ENCODE measurements at regions not wholly inside any gene's neighbourhood (a gene's known extent, or its start where the extent isn't known, plus 50 kb on each side); places are given as distances from the start of the nearest gene placed in this dataset.
"Not testable (repeated sequence)": the region's sequence is repeated elsewhere in the genome, so short reads cannot be mapped to it uniquely, and the experiment has no call there.

DNA sequence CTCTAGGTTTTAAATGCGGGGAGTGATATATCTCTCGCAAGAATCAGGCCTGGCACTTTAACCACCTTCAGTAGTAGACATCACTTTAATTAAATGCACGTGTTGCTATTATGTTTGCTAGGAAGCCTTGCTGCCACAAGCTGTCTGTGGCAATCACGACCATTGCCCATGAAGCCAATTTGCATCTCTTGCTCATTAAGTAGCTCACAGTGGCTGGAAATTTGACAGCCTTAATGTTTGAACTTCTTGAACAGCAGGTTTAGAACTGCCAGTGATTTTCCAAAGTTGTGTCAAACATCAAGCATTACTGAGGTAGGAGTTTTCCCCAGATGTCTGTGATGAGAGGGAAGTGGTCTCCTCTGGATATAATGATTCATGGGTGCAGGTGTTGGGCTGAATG is 642.3 kb upstream of the CPEB2 start:
- no peak for DNase-seq (ENCODE audit: low read depth, low spot score)

DNA sequence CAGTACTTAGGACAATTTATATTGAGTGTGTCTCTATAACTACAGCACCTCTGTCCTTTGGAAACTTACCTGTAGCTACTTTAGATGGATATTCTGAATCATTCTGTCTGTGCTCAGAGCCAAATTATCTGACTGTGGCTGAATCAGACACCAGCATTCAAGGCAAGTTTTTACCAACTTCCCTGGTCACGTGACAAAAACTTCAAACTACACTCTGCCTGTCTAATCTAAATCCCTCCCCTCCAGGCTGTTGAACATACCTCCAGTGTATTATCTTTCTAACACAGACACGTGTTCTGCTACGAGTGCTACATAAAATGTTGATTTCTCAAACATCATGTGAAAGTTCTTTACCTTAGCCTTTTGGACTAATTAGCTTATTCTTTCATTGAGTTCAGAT is 641.2 kb upstream of the CPEB2 start:
- no peak for DNase-seq (ENCODE audit: low read depth, low spot score)

DNA sequence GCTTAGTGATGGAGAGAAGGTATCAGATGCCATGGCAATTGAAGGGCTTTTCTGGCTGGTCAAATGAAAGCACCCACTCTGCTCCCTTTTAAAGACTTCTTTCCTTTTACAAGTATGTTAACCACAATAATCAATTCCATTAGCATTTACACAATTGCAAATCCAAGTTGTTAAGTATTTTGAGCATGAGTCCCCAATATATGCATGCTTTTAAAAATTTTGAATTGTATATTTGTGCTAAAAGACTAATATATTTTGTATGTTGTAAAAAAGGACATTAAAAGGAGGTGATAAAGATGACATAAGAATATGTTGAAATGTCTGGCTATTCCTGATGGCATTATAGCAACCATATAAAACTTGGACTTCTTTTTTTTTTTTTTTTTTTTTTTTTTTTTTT is 639.9 kb upstream of the CPEB2 start:
- DNase-seq (ENCODE audit: low read depth, low spot score): no peak

DNA sequence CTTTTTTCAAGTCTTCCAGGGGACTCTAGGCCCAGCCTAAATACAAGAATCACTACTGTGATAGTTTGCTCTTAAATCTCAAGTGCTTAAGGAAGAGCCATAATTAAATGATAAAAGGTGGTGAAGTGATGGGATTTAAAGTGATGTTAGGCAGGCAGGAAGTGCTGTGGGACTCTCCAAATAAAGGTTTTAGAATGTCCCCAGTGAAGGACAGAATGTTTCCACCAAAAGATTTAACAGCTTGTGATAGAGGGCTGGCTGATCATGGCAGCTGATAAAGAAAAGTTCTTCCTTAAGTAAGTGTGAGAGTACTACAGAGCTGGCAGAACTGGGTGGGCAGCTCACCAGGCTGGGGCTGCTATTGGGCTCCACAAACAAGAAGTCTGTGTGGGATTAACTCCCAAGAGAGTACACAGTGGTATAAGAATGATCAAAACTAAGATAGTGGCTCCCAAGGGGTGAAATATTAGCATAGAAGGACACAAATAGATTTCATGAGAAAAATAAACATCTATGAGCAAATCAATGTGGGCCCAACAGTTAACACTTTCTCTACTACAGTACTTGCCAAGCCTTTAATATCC is 637.2 kb upstream of the CPEB2 start:
- DNase-seq (ENCODE audit: low read depth, low spot score): no peak

DNA sequence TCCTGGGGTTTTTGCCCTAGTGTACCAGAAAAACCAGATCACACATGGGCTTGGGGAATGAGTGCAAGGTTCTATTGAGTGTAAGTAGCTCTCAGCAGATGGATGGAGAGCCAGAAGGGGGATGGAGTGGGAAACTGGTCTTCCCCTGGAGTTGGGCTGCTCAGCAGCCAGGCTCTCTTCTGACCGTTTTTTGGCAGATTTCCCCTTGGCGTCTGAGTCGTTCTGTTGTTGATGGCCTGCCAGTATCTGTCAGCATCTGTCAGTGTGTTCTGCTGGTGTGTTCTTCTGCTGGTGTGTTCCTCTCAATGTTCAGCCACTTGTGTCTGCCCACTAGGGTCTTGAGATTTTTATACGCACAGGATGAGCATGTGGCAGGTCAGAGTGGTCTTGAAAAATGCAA is 633.9 kb upstream of the CPEB2 start:
- no peak for DNase-seq (ENCODE audit: low read depth, low spot score)

DNA sequence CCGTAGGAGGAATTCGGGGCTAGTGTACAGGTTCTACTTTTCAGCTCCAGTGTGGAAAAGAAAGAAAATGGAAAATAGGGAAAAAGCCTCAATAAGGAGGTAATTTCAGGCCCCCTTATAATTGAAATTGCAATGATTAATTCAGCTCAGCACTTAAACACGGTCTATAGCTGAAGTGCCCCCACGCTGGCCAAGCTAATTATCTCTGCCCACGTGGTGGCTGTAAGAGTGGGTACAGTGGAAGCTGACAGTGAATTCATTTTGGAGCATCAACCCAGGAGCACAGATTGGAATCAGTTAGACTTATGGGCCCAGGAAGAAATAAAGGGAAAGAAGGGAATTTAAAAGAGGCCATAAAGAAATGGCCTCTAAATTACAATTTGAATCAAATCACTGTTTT is 631.1 kb upstream of the CPEB2 start:
- no peak for DNase-seq (ENCODE audit: low read depth, low spot score)

DNA sequence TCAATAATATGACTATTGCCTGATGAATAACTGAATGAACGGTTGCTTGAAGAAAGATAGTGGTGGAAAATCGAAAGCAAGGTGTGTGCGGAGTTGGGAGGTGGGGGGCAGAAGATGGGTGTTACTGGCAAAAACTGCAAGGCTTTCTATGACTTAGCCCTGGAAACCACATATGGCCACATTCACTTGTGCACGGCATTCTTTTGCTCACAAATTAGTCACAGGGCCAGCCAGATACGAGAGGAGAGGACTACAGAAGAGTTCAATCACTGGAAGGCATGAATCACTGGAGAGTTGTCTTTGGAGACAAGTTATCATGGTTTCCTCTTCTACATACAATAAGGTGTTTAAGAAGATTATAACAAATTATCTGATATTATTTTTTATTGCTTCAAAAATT is 626.5 kb upstream of the CPEB2 start:
- DNase-seq (ENCODE audit: low read depth, low spot score): no peak

DNA sequence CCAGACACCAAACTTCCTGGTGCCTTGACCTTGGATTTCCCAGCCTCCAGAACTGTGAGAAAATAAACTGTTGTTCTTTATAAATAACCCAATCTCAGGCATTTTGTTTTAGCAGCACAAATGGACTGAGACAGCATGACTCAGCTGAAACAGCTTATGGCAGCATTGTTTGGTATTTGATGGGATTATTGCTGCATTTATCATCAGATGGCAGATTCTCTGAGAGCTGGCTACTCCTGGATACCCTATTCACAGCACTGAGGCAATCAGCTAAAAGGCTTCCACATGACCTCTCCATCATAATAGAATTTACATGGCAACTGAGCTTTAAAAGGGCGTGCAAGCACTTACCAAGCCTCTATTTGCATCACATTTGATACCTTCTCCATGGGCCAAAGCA is 623.1 kb upstream of the CPEB2 start:
- no peak for DNase-seq (ENCODE audit: low read depth, low spot score)

DNA sequence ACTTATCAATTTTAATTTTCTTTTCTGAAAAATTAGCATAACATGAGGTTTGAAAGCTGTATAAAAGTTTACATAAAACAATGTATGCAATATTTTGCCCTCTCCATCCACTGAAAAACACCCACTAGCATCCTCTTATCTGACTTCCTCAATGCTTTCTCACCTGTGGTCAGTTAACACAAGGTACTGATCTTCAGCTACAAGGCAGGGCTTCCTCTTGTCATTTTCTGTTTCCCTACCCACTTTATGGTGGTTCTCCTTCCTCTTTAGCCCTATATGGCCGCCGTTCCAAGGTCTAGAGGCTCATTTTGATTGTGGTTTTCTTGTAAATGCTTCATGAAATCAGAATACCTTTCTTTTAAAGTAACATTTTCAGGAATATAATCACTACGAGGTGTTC is 618.6 kb upstream of the CPEB2 start:
- DNase-seq (ENCODE audit: low read depth, low spot score): no peak

DNA sequence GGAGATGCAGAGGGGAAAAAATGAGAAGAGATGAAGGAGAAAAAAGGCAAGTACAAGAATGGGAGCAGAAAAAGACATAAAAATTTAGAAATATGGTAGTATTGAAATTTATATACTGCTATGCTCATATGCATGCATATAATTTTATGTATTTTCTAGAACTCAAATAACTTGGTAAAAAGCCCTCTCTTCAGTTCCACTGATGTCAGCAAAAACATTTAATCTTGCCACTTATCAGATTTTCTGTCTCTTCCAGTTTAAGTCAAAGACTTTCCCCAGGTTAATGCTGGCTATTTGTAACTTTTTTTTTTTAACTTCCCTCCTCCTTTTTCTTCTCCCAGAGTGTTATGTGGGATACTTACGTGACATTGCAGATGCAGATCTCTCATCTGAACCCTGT is 617.5 kb upstream of the CPEB2 start:
- no peak for DNase-seq (ENCODE audit: low read depth, low spot score)

DNA sequence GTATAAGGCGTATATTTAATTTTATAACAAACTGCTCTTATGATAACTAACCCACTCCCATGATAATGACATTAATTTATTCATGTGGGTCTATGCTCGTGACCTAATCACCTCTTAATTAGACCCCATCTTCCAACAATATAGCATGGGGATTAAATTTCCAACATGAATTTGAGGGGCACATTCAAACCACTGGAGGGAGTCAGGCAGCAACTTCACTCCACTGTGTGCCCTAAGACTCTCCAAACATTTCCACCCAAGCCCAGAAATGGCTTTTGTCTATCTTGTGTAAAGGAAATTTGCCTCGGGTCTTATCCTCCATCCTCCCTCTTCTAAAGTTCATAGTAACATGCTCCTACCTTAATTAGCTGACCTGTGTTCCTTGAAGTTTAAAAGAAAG is 616.1 kb upstream of the CPEB2 start:
- DNase-seq (ENCODE audit: low read depth, low spot score): no peak

DNA sequence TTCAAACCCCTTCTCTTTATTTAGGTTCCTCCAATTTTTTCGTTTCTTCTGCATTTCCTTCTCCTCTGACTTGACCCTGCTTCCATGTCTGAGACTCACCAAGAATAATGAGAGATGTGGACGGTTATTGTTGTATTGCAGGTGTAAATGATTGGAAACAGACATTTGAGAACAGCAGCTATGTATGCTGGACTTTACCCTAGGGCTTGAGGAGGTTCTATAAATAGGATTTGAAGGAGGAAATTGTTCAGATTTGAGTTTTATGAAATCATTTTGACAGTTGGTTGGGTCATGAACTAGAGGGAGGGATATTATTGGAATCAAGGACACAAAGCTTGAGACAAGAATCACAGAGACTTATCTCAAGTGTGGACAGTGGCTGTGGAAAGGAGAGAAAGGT is 614.6 kb upstream of the CPEB2 start:
- no peak for DNase-seq (ENCODE audit: low read depth, low spot score)

DNA sequence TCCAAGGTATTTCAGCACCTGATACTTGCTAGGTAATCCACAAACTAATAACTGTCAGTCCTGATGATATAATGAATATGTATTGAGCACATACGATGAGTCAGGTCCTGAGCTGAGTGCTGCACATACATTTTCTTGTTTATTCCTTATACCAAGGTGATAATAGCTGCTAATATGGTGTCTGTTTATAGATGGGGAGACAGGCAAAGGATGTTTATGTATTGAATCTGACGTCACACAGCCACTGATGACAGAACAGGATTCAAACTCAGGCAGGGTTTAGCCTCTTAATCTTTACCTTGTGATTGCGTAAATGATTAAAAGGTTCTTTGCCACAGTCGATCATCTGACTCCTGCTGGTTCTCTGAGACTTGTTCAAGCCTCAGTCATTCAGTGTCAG is 609.9 kb upstream of the CPEB2 start:
- no peak for DNase-seq (ENCODE audit: low read depth, low spot score)

DNA sequence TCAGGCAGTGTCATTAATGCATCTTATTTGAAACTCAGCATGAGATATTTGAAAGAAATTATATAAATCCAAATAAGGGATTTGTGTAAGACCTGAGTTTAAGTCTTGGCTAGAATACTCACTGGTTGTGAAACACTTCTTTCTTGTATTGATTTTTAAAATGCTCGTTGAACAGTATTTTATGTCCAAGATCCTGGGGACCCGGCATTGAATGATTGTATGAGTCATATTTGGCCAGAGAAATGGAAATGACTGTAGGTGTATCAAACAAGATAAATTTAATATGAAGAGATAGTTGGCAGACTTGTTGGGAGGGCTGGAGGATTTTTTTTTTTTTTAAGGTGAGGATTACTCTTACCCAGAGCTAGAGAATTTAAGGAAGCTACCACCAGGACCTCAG is 606.1 kb upstream of the CPEB2 start:
- no peak for DNase-seq (ENCODE audit: low read depth, low spot score)

DNA sequence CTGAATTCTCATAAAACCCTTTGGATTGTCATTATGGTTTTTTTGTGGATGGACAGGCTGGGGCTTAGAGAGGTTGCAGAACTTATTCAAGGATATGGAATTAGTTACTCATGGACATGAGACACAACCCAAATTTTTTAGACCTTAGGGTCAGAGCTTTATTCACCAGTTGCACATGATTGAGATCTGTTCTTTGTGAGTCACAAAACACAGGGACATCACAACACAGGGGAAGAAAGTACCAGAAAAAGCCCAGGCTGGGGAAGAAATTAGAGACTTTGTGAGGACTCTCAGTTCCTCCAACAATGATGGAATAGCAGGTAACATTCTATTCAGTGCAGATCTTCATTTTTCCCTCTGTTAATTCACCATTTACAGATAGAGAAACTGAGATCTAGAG is 602.4 kb upstream of the CPEB2 start:
- DNase-seq (ENCODE audit: low read depth, low spot score): no peak

DNA sequence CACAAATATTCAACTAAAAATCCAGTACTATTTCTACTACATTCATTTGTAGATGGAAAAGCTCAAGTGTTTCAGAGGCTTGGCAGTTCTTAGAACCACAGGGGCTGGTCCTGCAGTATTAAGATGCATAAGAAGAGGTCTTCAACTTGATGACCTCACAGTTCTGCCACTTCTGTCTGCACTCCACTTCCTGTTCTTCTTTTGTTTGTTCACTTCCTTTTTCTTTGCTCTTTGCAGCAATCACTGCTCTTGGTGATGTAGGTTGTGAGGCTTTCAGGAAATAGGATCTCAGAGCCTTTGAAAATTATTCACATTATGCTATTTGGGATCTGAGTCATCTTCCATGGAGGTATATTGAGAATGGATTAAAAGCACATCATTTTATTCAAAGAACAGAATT is 602.0 kb upstream of the CPEB2 start:
- DNase-seq (ENCODE audit: low read depth, low spot score): no peak

DNA sequence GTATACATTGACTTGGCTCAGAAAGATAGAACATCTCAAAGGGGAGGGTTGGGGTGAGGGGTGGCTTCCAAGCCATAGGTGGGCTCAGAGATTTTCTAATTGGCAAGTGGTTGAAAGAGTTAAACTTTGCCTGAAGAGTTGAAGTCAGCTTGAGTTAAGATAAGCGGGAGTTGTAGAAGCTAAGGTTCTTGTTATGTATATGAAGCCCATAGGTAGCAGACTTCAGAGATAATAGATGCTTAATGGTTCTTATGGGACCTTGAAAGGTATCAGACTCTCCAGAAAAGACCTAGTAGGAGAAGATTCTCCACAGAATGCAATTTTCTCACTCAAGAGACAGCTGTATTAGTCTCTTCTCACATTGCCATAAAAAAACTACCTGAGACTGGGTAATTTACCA is 599.1 kb upstream of the CPEB2 start:
- no peak for DNase-seq (ENCODE audit: low read depth, low spot score)

DNA sequence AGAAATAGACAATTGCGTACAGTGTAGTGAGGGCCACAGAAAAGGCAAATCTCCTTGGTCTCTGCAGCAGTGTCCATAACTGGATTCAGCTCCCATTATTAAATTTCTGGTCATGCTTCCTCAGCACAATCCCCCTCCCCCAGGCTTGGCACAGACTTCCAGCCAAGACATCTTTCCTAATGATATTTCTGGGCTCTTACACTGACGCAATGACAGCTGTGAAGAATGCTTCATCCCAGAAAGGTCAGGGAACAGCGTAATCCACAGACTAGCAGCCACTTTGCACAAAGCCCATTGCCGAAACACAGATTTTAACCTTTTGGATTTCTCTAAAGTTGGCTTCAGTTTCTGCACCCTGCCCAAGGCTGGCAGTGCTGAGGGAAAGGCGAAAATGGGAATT is 597.6 kb upstream of the CPEB2 start:
- no peak for DNase-seq (ENCODE audit: low read depth, low spot score)

DNA sequence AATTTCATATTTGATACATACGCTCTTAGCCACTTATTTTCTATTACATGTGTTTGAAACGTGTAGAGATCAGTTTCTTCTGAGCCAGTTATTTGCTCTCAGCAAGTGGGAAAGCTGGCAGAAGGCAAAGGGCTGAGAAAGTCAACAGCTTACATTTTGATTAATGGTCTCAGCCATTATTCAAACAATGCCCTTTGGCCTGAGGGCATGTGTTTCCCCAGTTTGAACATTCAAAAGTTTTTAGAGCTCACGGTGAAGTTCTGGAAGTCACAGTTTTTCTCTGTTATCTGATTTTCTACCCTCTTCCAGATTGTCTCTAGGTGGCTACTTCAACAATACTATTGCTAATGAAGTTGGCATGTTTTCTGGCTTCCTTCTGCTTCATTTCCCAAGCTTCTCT is 591.8 kb upstream of the CPEB2 start:
- no peak for DNase-seq (ENCODE audit: low read depth, low spot score)

DNA sequence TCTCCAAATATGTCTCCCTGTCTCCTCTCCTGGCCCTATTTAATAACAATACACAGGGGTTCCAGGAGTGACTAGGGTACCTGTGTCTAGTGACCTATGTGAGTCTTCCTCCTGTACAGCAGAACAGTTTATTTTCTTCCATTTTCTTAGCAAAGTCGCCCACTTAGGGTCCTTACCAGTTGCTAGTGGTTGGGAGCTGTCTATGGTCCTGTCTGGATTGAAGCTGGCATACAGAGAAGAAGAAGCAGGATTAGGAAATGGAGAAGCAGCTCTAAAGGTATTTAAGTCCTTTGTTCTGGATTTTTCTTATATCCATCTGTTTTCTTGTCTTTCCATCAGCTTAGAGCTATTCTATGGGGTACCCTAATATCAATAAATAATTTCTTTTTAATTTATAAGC is 587.1 kb upstream of the CPEB2 start:
- peak; percentile 33 for DNase-seq (ENCODE audit: low read depth, low spot score)

DNA sequence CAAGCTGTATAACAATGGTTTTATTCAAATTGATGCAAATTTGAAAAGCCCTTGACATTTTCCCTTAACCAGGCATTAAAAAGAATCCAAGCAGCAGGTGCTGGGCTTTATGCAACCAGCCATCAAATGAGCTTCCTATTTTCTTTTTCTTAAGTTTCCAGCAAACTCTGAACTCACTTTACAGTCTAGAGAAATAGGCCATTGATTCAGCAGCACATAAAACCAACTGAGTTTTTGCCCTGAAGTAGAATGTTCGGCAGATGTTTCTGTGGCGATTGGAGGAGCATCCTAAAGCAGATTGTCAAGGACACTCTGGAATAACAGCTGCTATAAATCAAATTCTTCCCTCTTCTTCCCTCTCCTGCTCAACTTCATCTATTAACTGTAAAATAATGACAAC is 582.8 kb upstream of the CPEB2 start:
- DNase-seq (ENCODE audit: low read depth, low spot score): no peak

DNA sequence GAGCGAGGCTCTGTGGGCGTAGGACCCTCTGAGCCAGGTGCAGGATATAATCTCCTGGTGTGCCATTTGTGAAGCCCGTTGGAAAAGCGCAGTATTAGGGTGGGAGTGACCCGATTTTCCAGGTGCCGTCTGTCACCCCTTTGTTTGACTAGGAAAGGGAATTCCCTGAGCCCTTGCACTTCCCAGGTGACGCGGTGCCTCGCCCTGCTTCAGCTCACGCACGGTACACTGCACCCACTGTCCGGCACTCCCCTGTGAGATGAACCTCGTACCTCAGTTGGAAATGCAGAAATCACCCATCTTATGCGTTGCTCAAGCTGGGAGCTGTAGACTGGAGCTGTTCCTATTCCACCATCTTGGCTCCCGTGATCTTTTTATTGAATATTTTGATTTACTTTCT is 576.0 kb upstream of the CPEB2 start:
- DNase-seq (ENCODE audit: low read depth, low spot score): not testable (repeated sequence)

DNA sequence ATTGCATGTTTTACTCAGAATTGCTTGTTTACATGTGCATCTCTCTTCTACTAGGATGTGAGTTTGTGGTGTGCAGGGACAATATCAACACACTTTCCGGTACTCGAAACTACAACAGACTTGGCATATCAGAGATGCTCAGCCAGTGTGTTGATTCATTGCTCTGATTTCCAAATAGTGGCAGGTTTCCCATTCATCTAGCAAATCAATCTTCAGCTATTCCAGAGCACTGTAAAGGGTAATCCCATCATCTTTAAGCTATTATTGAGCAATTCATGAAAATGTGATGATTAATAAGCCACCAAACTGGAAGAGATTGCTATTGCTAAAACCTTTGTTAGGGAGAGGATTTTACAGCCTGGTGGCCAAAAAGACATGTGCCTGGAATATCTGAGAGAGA is 574.2 kb upstream of the CPEB2 start:
- no peak for DNase-seq (ENCODE audit: low read depth, low spot score)
